ENCODE measurements at regions not wholly inside any gene's neighbourhood (a gene's known extent, or its start where the extent isn't known, plus 50 kb on each side); places are given as distances from the start of the nearest gene placed in this dataset.

DNA sequence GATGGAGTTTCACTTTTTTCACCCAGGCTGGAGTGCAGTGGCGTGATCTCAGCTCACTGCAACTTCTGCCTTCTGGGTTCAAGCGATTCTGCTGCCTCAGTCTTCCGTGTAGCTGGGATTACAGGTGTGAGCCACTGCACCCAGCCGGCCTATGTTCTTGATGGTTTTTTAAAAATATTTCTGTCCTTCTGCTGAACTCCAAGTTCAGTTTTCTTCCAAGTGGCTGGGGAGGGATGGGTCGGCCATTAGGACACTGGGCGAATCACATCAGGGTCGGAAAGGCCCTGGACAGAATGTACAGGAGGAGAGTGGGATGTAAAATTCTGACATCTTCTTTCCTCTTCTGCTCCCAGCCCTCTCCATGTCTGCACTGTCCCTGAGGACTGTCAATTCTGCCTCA, 289.6 kb downstream of the PTPRU start:
- TF ChIP-seq, protein P1, sequence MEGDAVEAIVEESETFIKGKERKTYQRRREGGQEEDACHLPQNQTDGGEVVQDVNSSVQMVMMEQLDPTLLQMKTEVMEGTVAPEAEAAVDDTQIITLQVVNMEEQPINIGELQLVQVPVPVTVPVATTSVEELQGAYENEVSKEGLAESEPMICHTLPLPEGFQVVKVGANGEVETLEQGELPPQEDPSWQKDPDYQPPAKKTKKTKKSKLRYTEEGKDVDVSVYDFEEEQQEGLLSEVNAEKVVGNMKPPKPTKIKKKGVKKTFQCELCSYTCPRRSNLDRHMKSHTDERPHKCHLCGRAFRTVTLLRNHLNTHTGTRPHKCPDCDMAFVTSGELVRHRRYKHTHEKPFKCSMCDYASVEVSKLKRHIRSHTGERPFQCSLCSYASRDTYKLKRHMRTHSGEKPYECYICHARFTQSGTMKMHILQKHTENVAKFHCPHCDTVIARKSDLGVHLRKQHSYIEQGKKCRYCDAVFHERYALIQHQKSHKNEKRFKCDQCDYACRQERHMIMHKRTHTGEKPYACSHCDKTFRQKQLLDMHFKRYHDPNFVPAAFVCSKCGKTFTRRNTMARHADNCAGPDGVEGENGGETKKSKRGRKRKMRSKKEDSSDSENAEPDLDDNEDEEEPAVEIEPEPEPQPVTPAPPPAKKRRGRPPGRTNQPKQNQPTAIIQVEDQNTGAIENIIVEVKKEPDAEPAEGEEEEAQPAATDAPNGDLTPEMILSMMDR (IDR thresholded peaks at IDR 0.05) = no peak
- TF ChIP-seq POLR2A (IDR thresholded peaks at IDR 0.05) = no peak

All from thyroid gland (tissue), 4 donors.